ENCODE measurements at regions not wholly inside any gene's neighbourhood (a gene's known extent, or its start where the extent isn't known, plus 50 kb on each side); places are given as distances from the start of the nearest gene placed in this dataset.
A peak's percentile ranks its signal among the peaks of the same experiment; 100 is the strongest.

DNA sequence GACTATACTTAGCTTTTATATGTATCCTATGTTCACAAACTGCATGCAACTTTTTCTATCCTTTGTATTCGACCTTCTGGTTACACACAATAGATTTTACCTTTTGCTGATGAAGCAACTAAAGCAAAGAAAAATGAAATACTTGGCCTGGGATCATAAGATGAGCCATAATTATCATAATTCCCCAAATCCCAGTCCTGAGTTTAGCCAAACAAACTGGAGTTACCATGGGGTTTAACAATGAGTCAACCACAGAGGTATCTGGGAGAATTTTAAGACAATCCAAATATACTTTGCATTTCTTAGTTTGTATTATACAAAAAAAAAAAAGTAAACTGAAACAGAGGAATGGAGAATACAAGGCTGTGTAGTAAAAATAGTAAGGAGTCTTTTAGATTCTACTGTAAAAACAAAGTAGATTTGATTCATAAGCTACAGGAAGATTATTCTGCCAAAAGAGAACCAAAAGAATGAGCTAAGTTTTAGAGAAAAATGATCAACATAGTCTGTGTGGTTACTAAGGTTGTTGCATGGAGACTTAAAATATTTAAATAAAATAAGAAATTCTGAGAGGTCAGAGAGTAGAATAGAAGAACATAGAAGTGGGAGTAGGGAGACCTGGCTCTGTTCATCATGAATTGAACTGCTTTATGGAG lies 60.4 kb upstream of the GORAB start:
- H3K4me1 ChIP-seq: peaks cover 0 to 5% of the 10 kb centered on the region in 2 donors
- DNase-seq (ENCODE audit: low spot score in 2 of 2): no peak
- H3K4me3 ChIP-seq: no peak overlapping the region
- no peaks in the 10 kb centered on the region for H3K9me3 ChIP-seq
- H3K36me3 ChIP-seq: no peaks in the 10 kb centered on the region
- intact Hi-C loops (cut with DNase I): no loop called here
- TF ChIP-seq CTCF (IDR thresholded peaks at IDR 0.05): no peak
- H3K27me3 ChIP-seq: no peaks in the 10 kb centered on the region
- H3K27ac ChIP-seq: peak overlapping the region in 1 of 2 donors; percentile 23

- Histone ChIP-seq H3K4me1 (no peaks in the 10 kb centered on the region), H3K27me3 (no peaks in the 10 kb centered on the region), H3K36me3 (no peaks in the 10 kb centered on the region), H3K27ac (no peak overlapping the region), H3K4me3 (no peak overlapping the region), H3K9me3 (no peaks in the 10 kb centered on the region)
- intact Hi-C loops (cut with DNase I): no loop called here
- TF ChIP-seq CTCF (IDR thresholded peaks at IDR 0.05): no peak
- no peak for DNase-seq (ENCODE audit: low spot score in 2 of 2)
Measured at GRCh38 chr1:170481000-170481399, 51.0 kb upstream of the GORAB start.

Data from ascending aorta (tissue), 2 donors.